ENCODE measurements at regions not wholly inside any gene's neighbourhood (a gene's known extent, or its start where the extent isn't known, plus 50 kb on each side); places are given as distances from the start of the nearest gene placed in this dataset.
"Not testable (repeated sequence)": the region's sequence is repeated elsewhere in the genome, so short reads cannot be mapped to it uniquely, and the experiment has no call there.

GRCh38 chr21:10325546-10325945, 195.8 kb upstream of the TPTE start:
- H3K36me3 Mint-ChIP-seq (ENCODE audit: low read depth, unreplicated experiment) = not testable (repeated sequence)

GRCh38 chr21:10326146-10326545, 195.2 kb upstream of the TPTE start:
- not testable (repeated sequence) for H2AFZ ChIP-seq (ENCODE audit: low read depth, low read length); H4K20me1 ChIP-seq (ENCODE audit: insufficient read depth, low read length); H3K4me3 ChIP-seq (ENCODE audit: insufficient read depth, low read depth, low read length); H3K4me2 ChIP-seq (ENCODE audit: low read length); H3K36me3 Mint-ChIP-seq (ENCODE audit: low read depth, unreplicated experiment); H3K27ac Mint-ChIP-seq (ENCODE audit: unreplicated experiment); H3K36me3 ChIP-seq (ENCODE audit: insufficient read depth, low read length); FAIRE-seq; H3K4me3 Mint-ChIP-seq (ENCODE audit: unreplicated experiment); H3K27me3 ChIP-seq (ENCODE audit: insufficient read depth, low read length); H3K4me1 Mint-ChIP-seq (ENCODE audit: low read depth, unreplicated experiment); H3K4me1 ChIP-seq (ENCODE audit: insufficient read depth, low read length); DNase-seq (ENCODE audit: low read depth); H3K27ac ChIP-seq (ENCODE audit: low read depth, low read length); H3K79me2 ChIP-seq (ENCODE audit: insufficient read depth, low read length); H3K27me3 Mint-ChIP-seq (ENCODE audit: low read depth, unreplicated experiment); H3K9ac ChIP-seq (ENCODE audit: low read length)
- peaks cover 14% of the 10 kb centered on the region for H3K9me3 ChIP-seq (ENCODE audit: insufficient read depth, low read depth, low read length)
- peaks cover 27% of the 10 kb centered on the region for H3K9me3 Mint-ChIP-seq (ENCODE audit: unreplicated experiment)

More at GRCh38 chr21:10325546-10325945, 195.8 kb upstream of the TPTE start:
- H3K27ac ChIP-seq (ENCODE audit: low read depth, low read length) = peak overlapping the region; percentile 7
- TF ChIP-seq CTCF (IDR thresholded peaks at IDR 0.05; ENCODE audit: insufficient read depth, low read depth, low read length) = peak; percentile 40
- not testable (repeated sequence) for H3K9ac ChIP-seq (ENCODE audit: low read length); H3K27me3 ChIP-seq (ENCODE audit: insufficient read depth, low read length); H3K4me1 ChIP-seq (ENCODE audit: insufficient read depth, low read length); H3K27ac Mint-ChIP-seq (ENCODE audit: unreplicated experiment); DNase-seq (ENCODE audit: low read depth); H3K79me2 ChIP-seq (ENCODE audit: insufficient read depth, low read length); H3K4me1 Mint-ChIP-seq (ENCODE audit: low read depth, unreplicated experiment); H3K36me3 ChIP-seq (ENCODE audit: insufficient read depth, low read length); H3K9me3 ChIP-seq (ENCODE audit: insufficient read depth, low read depth, low read length); H3K4me2 ChIP-seq (ENCODE audit: low read length); FAIRE-seq; H3K27me3 Mint-ChIP-seq (ENCODE audit: low read depth, unreplicated experiment); H4K20me1 ChIP-seq (ENCODE audit: insufficient read depth, low read length); H3K4me3 Mint-ChIP-seq (ENCODE audit: unreplicated experiment)
- H3K4me3 ChIP-seq (ENCODE audit: insufficient read depth, low read depth, low read length) = peak overlapping the region; percentile 18
- peak overlapping the region; percentile 2 for H2AFZ ChIP-seq (ENCODE audit: low read depth, low read length)
- H3K9me3 Mint-ChIP-seq (ENCODE audit: unreplicated experiment) = peaks cover 21% of the 10 kb centered on the region

GRCh38 chr21:10328646-10329045, 192.7 kb upstream of the TPTE start:
- not testable (repeated sequence) for H3K9ac ChIP-seq (ENCODE audit: low read length); H3K27me3 Mint-ChIP-seq (ENCODE audit: low read depth, unreplicated experiment); H2AFZ ChIP-seq (ENCODE audit: low read depth, low read length); H3K36me3 ChIP-seq (ENCODE audit: insufficient read depth, low read length); H3K36me3 Mint-ChIP-seq (ENCODE audit: low read depth, unreplicated experiment); H3K4me3 Mint-ChIP-seq (ENCODE audit: unreplicated experiment); H3K27me3 ChIP-seq (ENCODE audit: insufficient read depth, low read length); H3K27ac Mint-ChIP-seq (ENCODE audit: unreplicated experiment); FAIRE-seq; H3K4me3 ChIP-seq (ENCODE audit: insufficient read depth, low read depth, low read length); DNase-seq (ENCODE audit: low read depth); H3K4me2 ChIP-seq (ENCODE audit: low read length); H3K79me2 ChIP-seq (ENCODE audit: insufficient read depth, low read length); H3K4me1 Mint-ChIP-seq (ENCODE audit: low read depth, unreplicated experiment); H3K27ac ChIP-seq (ENCODE audit: low read depth, low read length); H3K4me1 ChIP-seq (ENCODE audit: insufficient read depth, low read length); H4K20me1 ChIP-seq (ENCODE audit: insufficient read depth, low read length)
- peaks cover 17% of the 10 kb centered on the region for H3K9me3 ChIP-seq (ENCODE audit: insufficient read depth, low read depth, low read length)
- peaks cover 30% of the 10 kb centered on the region for H3K9me3 Mint-ChIP-seq (ENCODE audit: unreplicated experiment)

GRCh38 chr21:10330641-10331119, 190.7 kb upstream of the TPTE start:
- not testable (repeated sequence) for H3K79me2 ChIP-seq (ENCODE audit: insufficient read depth, low read length); H4K20me1 ChIP-seq (ENCODE audit: insufficient read depth, low read length); H3K36me3 ChIP-seq (ENCODE audit: insufficient read depth, low read length); H3K4me3 Mint-ChIP-seq (ENCODE audit: unreplicated experiment); H3K27me3 Mint-ChIP-seq (ENCODE audit: low read depth, unreplicated experiment); H3K4me1 Mint-ChIP-seq (ENCODE audit: low read depth, unreplicated experiment); H3K4me1 ChIP-seq (ENCODE audit: insufficient read depth, low read length); DNase-seq (ENCODE audit: low read depth); FAIRE-seq; H3K27me3 ChIP-seq (ENCODE audit: insufficient read depth, low read length); H3K27ac ChIP-seq (ENCODE audit: low read depth, low read length); H3K9ac ChIP-seq (ENCODE audit: low read length); H2AFZ ChIP-seq (ENCODE audit: low read depth, low read length); H3K27ac Mint-ChIP-seq (ENCODE audit: unreplicated experiment); H3K4me3 ChIP-seq (ENCODE audit: insufficient read depth, low read depth, low read length); H3K4me2 ChIP-seq (ENCODE audit: low read length); H3K36me3 Mint-ChIP-seq (ENCODE audit: low read depth, unreplicated experiment)
- peaks cover 27% of the 10 kb centered on the region for H3K9me3 Mint-ChIP-seq (ENCODE audit: unreplicated experiment)
- peaks cover 15% of the 10 kb centered on the region for H3K9me3 ChIP-seq (ENCODE audit: insufficient read depth, low read depth, low read length)

GRCh38 chr21:10331134-10331533, 190.2 kb upstream of the TPTE start:
- H3K9me3 ChIP-seq (ENCODE audit: insufficient read depth, low read depth, low read length) = peaks cover 14% of the 10 kb centered on the region
- H4K20me1 ChIP-seq (ENCODE audit: insufficient read depth, low read length); H3K27ac Mint-ChIP-seq (ENCODE audit: unreplicated experiment); H3K9ac ChIP-seq (ENCODE audit: low read length); FAIRE-seq; H3K4me3 ChIP-seq (ENCODE audit: insufficient read depth, low read depth, low read length); H3K4me3 Mint-ChIP-seq (ENCODE audit: unreplicated experiment); H3K4me1 Mint-ChIP-seq (ENCODE audit: low read depth, unreplicated experiment); H3K4me2 ChIP-seq (ENCODE audit: low read length); H3K27ac ChIP-seq (ENCODE audit: low read depth, low read length); H3K79me2 ChIP-seq (ENCODE audit: insufficient read depth, low read length); H3K27me3 Mint-ChIP-seq (ENCODE audit: low read depth, unreplicated experiment); H3K27me3 ChIP-seq (ENCODE audit: insufficient read depth, low read length); H3K4me1 ChIP-seq (ENCODE audit: insufficient read depth, low read length); H3K36me3 Mint-ChIP-seq (ENCODE audit: low read depth, unreplicated experiment); H2AFZ ChIP-seq (ENCODE audit: low read depth, low read length); H3K36me3 ChIP-seq (ENCODE audit: insufficient read depth, low read length); DNase-seq (ENCODE audit: low read depth): not testable (repeated sequence)
- peaks cover 29% of the 10 kb centered on the region for H3K9me3 Mint-ChIP-seq (ENCODE audit: unreplicated experiment)

Measured in astrocyte (in vitro differentiated cells and primary cell).